Muscle of back (tissue), 3 donors: ENCODE measurements at regions not wholly inside any gene's neighbourhood (a gene's known extent, or its start where the extent isn't known, plus 50 kb on each side); places are given as distances from the start of the nearest gene placed in this dataset.

ENCODE experiments used
- DNase-seq, 3 donors: peaks; one replicate each; pipeline versions ENCODE4 v3.0.0 to v3.0.0-alpha.2; 2013

GRCh38 chr2:177108890-177109289 lies 103.7 kb upstream of the HNRNPA3 start:
- DNase-seq = no peak

- DNase-seq = no peak
Measured at GRCh38 chr2:177114712-177115111, 97.9 kb upstream of the HNRNPA3 start.

DNA sequence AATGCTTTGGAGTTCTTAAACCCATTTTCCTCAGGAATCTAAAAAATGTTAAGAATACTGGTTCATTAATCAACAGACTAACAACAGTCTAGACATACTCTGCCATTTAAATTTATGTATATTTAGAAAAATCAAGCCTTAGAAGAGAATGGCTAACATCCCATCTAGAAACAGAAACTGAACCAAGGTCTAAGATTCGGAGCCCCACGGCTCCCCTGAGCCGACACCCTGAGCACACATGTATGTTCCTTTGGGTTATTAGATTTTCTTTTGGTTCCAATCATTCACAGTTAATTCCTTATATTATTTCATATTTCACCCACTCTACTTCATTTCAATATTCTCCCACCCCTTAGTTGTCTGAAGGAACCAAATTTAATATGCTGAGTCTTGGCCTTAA lies 94.8 kb upstream of the HNRNPA3 start:
- no peak for DNase-seq

DNA sequence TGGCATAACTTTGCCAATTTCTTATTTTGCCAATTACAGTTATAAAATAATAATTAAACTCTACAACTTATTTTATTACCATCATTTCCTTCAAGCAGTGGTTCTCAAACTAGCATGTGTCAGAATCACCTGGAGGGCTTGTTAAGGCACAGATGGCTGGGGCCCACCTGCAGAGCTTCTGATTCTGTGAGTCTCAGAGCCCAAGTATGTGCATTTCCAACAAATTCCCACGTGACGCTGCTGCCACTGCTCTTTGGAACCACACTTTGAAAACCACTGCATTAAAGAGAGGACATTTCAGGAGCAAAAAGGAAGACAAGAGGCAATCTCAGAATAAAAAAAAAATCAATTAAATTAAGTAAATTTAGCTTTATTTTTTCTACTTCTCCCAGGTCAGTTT lies 94.0 kb upstream of the HNRNPA3 start:
- no peak for DNase-seq

DNA sequence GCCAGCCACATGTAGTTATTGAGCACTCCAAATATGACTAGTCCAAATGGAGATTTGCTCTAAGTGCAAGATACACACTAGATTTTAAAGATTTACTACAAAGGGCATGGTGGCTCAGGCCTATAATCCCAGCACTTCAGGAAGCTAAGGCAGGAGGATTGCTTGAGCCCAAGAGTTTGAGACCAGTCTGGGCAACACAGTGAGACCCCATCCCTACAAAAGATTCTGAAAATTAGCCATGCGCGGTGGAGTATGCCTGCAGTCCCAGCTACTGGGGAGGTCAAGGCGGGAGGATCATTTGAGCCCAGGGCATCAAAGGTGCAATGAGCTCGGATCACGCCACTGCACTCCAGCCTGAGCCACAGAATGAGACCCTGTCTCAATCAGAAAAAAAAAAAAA lies 93.5 kb upstream of the HNRNPA3 start:
- no peak for DNase-seq

DNA sequence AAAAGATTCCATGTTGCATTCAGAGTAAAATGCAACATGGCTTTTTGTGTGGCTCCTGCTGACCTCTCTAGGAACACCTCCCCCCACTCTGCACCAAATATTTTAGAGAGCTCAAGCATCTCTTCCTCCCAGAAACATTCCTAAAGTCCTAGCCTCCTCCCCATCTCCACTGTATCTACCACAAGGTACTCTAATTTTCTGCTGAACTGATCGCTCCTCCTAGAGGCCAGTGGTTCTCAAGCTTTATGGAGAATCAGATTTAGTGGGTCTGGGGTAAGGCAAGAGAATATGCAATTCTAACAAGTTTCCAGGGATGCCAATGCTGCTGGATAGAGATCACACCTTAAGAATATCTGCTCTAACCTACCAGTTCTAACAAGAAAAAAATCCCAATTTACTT lies 89.5 kb upstream of the HNRNPA3 start:
- DNase-seq = no peak

GRCh38 chr2:177124371-177124770 lies 88.2 kb upstream of the HNRNPA3 start:
- no peak for DNase-seq

- no peak for DNase-seq
Measured at GRCh38 chr2:177127821-177128220, 84.8 kb upstream of the HNRNPA3 start.

DNA sequence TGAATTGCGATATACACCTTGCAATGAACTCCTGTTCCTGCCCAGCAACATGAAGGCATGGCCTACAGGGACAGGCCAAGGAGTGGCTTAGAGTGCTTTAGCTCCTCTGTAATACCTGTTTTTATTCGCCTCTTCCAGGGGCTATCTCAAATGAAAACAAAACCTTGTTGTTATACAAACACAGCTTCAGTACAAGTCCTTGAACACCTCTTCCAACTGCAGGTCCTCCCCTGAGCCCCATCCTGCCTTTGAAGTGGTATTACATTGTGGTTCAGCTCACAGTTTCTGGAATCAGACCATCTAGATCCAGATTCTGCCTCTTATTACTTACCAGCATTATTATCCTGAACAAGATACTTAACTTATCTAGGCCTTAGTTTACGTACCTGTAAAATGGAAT lies 83.0 kb upstream of the HNRNPA3 start:
- DNase-seq = no peak

- DNase-seq = no peak
Measured at GRCh38 chr2:177131858-177132257, 80.7 kb upstream of the HNRNPA3 start.

GRCh38 chr2:177138823-177139222 lies 73.8 kb upstream of the HNRNPA3 start:
- DNase-seq = no peak

- DNase-seq = no peak
Measured at GRCh38 chr2:177141866-177142265, 70.7 kb upstream of the HNRNPA3 start.

DNA sequence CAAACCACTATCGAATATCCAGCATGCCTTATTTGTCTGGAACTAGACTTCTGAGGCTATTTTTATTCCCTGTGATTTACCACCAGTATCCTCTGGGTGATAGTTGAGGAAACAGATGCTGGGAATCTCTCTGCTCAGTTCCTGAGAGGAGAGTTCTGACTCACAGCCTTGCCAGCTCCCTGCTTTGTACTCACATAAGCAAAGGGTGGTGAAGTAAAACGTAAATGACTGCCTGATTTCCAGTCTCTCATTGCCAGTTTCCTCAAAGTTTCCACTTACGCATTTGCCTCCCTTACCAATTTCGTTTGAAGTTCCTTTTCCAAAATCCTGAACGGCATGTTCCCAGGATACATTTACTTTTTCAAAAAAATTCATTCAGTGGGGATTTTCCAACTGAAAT lies 69.2 kb upstream of the HNRNPA3 start:
- DNase-seq = peak; percentile 41 to 77 (median 64)

DNA sequence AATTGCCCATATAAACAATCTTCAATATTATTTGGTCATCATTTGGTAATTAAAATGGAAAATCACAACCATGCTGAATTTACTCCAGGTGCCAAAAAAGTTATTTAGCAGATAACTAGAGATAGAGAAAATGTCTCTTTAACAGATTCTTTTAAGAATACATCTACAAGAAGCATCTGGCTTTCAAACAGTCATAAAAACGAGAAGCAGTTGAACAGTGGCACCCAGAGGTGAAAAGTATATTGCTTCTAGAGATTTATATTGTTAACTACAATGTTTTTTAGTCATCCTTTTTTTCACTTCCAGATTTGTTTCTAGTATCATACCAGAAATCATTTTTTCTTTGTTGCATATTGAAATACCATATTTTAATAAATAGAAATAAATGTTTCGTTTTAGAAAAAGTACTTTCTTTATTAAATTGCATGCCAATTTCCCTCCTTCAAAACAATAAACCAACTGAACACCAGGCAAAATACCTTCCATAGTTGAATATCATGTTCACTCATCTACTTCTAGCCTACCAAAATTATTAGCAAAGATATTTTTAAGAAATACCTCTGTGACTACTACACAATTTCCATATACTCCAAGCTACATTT lies 65.4 kb upstream of the HNRNPA3 start:
- DNase-seq = peak; percentile 62 to 88 (median 71)

- DNase-seq = no peak
Measured at GRCh38 chr2:177147834-177148445, 64.7 kb upstream of the HNRNPA3 start.

GRCh38 chr2:177148477-177149154 lies 64.0 kb upstream of the HNRNPA3 start:
- peak; percentile 70 to 93 (median 84) for DNase-seq

- DNase-seq = no peak
Measured at GRCh38 chr2:177149155-177149503, 63.5 kb upstream of the HNRNPA3 start.

- no peak for DNase-seq
Measured at GRCh38 chr2:177153805-177154204, 58.8 kb upstream of the HNRNPA3 start.

DNA sequence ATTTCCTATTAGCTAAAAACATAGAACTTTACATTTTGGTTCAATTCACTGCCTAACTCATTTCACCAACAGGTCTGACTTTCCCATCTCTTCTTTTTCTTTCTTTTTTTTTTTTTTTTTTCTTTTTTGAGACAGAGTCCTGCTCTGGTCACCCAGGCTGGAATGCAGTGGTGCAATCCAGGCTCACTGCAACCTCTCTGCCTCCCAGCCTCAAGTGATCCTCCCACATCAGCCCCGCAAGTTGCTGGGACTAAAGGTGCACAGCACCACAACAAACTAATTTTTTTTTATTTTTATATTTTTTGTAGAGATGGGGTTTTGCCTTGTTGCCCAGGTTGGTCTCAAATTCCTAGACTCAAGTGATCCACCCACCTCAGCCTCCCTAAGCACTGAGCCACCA lies 57.8 kb upstream of the HNRNPA3 start:
- DNase-seq = no peak

DNA sequence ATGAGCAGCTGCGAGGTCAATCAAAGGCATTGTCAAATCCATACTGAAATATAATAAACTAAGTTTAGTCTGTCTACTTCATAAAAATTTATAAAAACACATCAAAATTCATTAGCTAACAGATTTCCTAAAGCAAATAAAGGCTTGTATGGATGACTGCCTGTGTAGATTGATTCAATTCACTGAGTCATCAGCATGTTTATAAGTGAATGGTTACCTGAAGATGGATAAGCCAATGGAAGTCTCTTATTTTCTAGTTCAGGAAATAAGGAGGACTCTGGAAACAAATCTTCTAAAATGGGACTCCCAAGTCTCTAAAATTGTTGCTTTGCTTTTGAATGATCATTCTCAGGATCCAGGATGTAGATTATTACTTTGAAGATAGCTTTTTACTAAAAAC lies 57.0 kb upstream of the HNRNPA3 start:
- no peak for DNase-seq

DNA sequence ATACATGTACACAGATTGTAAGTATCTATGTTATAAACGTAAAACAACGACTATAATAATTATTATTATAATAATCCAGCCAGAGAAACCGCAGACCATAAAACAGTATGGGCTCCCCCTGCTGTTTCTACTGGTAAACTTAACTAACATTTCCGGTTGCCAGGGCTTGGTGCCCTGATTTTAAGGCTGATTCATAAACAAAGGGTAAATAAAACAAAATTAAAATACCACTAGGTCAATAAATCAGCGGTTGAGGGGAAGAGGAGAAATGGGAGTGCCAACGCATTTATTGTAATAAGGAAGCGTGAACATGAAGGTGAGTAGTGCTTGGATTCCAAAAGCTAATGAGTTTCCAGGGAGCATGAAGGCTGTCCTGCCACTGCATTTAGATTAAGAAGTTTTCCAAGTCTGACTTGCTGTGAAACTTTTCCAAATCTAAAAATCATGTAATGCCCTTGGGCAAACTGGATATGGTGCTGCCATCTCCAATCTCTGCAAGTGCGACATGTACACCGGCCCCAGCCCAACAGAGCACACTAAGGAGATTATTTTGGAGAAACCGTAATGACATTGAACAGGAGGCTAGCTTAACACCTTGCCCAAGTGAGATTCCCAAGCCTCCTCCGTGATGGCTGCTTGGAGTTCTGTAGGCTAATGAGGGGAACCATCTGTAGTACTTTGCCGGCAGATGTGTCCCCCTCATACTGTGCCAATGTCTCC lies 50.7 kb upstream of the HNRNPA3 start:
- DNase-seq = peak in 2 of 3 donors; percentile 37 to 67
